ENCODE measurements at regions not wholly inside any gene's neighbourhood (a gene's known extent, or its start where the extent isn't known, plus 50 kb on each side); places are given as distances from the start of the nearest gene placed in this dataset.

DNA sequence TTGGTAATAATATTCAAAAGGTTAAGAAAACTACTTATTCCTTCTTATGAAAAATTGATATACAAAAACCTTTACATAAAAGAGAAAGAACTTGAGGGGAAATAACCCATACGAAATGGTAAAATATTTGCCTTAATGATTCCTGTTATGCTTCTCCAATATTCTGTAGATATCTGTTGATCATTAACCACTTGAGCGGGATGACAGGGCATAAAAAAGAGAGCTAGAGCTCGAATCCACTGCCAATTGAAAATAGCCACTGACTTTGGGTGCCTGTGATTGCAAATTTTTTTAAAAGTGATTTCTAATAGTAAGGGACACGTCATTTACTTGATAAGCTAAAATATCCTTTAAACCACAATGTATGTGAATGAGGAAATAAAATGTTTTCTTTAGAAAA is 188.1 kb downstream of the MOXD1 start:
- TF ChIP-seq, protein P1, sequence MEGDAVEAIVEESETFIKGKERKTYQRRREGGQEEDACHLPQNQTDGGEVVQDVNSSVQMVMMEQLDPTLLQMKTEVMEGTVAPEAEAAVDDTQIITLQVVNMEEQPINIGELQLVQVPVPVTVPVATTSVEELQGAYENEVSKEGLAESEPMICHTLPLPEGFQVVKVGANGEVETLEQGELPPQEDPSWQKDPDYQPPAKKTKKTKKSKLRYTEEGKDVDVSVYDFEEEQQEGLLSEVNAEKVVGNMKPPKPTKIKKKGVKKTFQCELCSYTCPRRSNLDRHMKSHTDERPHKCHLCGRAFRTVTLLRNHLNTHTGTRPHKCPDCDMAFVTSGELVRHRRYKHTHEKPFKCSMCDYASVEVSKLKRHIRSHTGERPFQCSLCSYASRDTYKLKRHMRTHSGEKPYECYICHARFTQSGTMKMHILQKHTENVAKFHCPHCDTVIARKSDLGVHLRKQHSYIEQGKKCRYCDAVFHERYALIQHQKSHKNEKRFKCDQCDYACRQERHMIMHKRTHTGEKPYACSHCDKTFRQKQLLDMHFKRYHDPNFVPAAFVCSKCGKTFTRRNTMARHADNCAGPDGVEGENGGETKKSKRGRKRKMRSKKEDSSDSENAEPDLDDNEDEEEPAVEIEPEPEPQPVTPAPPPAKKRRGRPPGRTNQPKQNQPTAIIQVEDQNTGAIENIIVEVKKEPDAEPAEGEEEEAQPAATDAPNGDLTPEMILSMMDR (IDR thresholded peaks at IDR 0.05): no peak
- TF ChIP-seq POLR2A (IDR thresholded peaks at IDR 0.05): no peak
